Smooth muscle cell (in vitro differentiated cells): ENCODE measurements at regions not wholly inside any gene's neighbourhood (a gene's known extent, or its start where the extent isn't known, plus 50 kb on each side); places are given as distances from the start of the nearest gene placed in this dataset.

Experiments
- DNase-seq: peaks from one replicate; lab custom pipeline; 2025; ENCODE audit not compliant: unreplicated experiment; lab: John Stamatoyannopoulos, UW
- H2AFZ ChIP-seq: fragments of 200-600 bp; sonication (generic); 2 replicates; pipeline ENCODE4 v1.6.0; 2016; ENCODE audit warnings: antibody characterized with exemption, low read depth, mild to moderate bottlenecking
- H3F3A ChIP-seq: fragments of 200-600 bp; sonication (generic); 2 replicates; pipeline ENCODE4 v1.6.0; 2017; ENCODE audit warnings: antibody characterized with exemption, low read depth
- H3K27ac ChIP-seq: fragments of 200-600 bp; sonication (generic); 2 replicates; pipeline ENCODE4 v1.5.1; 2016; ENCODE audit warnings: low read depth, mild to moderate bottlenecking
- H3K27me3 ChIP-seq: fragments of 200-600 bp; sonication (generic); 2 replicates; pipeline ENCODE4 v1.6.1; 2016; ENCODE audit warnings: low read depth, mild to moderate bottlenecking
- H3K36me3 ChIP-seq: fragments of 200-600 bp; sonication (generic); 2 replicates; pipeline ENCODE4 v1.5.1; 2016; ENCODE audit warnings: low read depth
- H3K4me1 ChIP-seq: fragments of 200-600 bp; sonication (generic); 2 replicates; pipeline ENCODE4 v1.5.1; 2016; ENCODE audit warnings: low read depth
- H3K4me2 ChIP-seq: fragments of 200-600 bp; sonication (generic); 2 replicates; pipeline ENCODE4 v1.6.0; 2016; ENCODE audit warnings: mild to moderate bottlenecking
- H3K4me3 ChIP-seq: fragments of 200-600 bp; sonication (generic); 2 replicates; pipeline ENCODE4 v1.5.1; 2016; ENCODE audit warnings: mild to moderate bottlenecking
- H3K79me2 ChIP-seq: fragments of 200-600 bp; sonication (generic); 2 replicates; pipeline ENCODE4 v1.6.0; 2016; ENCODE audit warnings: low read depth, mild to moderate bottlenecking
- H3K9ac ChIP-seq: fragments of 200-600 bp; sonication (generic); 2 replicates; pipeline ENCODE4 v1.6.0; 2016; ENCODE audit warnings: low read depth
- H3K9me3 ChIP-seq: fragments of 200-600 bp; sonication (generic); replicated peaks from 2 replicates; pipeline ENCODE4 v1.5.1; 2016; ENCODE audit warnings: low read depth
- H4K20me1 ChIP-seq: fragments of 200-600 bp; sonication (generic); 2 replicates; pipeline ENCODE4 v1.6.0; 2016; ENCODE audit warnings: low read depth
- WGBS: methylation state at CpG from one replicate; pipeline ENCODE4 v1.1.7; 2016; ENCODE audit warnings: low lambda C conversion rate; 5-methylcytosine and 5-hydroxymethylcytosine counted together
- TF ChIP-seq, protein P1 (sequence below): fragments of 200-600 bp; sonication (generic); IDR thresholded peaks from 2 replicates; pipeline ENCODE4 v1.5.1; 2017; ENCODE audit warnings: borderline replicate concordance, mild to moderate bottlenecking, antibody characterized with exemption; ENCODE audit not compliant: insufficient read depth, poor library complexity, severe bottlenecking

DNA sequence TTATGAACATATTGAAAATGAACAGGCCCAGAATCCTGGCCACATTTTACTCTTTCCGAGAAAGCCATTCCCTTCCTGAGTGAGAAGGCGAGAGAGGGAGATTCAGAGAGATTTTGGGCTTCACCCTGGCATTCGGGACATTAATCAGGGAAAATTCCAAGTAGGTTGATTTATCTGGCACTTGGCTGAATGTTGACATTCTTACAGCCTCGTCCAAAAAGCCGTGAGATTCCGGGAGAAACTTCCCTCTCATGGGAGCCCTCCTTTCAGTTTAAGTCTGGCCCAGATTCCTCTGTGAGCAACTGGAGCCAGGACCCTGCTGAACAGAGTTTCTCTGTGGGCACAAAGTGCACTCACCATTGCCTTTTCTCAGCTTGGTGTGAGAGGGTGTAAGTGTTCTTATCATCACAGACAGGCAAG lies 129.2 kb upstream of the PEG3 start:
- no peak overlapping the region for H3K4me3 ChIP-seq
- H3K79me2 ChIP-seq: no peaks in the 10 kb centered on the region
- no peak overlapping the region for H3K27ac ChIP-seq
- no peaks in the 10 kb centered on the region for H3F3A ChIP-seq
- H3K27me3 ChIP-seq: no peaks in the 10 kb centered on the region
- H3K9ac ChIP-seq: no peak overlapping the region
- peaks cover 4% of the 10 kb centered on the region for H3K9me3 ChIP-seq
- no peaks in the 10 kb centered on the region for H3K4me1 ChIP-seq
- WGBS: 69% methylated on average over 6 of the region's 6 CpGs
- no peak overlapping the region for H3K4me2 ChIP-seq
- DNase-seq: no peak
- no peaks in the 10 kb centered on the region for H4K20me1 ChIP-seq
- H2AFZ ChIP-seq: no peak overlapping the region
- H3K36me3 ChIP-seq: no peaks in the 10 kb centered on the region
- TF ChIP-seq, protein P1, sequence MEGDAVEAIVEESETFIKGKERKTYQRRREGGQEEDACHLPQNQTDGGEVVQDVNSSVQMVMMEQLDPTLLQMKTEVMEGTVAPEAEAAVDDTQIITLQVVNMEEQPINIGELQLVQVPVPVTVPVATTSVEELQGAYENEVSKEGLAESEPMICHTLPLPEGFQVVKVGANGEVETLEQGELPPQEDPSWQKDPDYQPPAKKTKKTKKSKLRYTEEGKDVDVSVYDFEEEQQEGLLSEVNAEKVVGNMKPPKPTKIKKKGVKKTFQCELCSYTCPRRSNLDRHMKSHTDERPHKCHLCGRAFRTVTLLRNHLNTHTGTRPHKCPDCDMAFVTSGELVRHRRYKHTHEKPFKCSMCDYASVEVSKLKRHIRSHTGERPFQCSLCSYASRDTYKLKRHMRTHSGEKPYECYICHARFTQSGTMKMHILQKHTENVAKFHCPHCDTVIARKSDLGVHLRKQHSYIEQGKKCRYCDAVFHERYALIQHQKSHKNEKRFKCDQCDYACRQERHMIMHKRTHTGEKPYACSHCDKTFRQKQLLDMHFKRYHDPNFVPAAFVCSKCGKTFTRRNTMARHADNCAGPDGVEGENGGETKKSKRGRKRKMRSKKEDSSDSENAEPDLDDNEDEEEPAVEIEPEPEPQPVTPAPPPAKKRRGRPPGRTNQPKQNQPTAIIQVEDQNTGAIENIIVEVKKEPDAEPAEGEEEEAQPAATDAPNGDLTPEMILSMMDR: no peak

DNA sequence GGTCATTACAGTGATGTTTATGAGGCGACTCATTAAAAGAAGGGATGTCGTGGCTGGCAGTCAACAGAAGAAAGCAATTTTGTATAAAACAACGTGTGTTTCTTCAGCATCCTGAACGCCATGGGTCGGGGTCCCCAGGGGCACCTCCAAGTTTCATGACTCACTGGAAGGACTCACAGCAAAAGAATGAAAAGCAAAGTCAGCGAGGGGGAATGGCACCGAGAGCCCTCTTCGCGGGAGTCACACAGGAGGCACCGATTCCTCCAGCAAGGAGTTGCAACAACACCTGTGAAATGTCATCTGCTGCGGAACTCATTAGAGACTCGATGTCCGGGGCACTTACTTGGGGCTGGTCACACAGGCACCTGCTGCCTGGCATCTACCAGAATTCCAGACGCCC lies 130.7 kb upstream of the PEG3 start:
- Histone ChIP-seq H3K9me3 (peaks cover 6% of the 10 kb centered on the region), H3K27me3 (no peaks in the 10 kb centered on the region)
- 83% methylated on average over 14 of the region's 14 CpGs for WGBS

DNA sequence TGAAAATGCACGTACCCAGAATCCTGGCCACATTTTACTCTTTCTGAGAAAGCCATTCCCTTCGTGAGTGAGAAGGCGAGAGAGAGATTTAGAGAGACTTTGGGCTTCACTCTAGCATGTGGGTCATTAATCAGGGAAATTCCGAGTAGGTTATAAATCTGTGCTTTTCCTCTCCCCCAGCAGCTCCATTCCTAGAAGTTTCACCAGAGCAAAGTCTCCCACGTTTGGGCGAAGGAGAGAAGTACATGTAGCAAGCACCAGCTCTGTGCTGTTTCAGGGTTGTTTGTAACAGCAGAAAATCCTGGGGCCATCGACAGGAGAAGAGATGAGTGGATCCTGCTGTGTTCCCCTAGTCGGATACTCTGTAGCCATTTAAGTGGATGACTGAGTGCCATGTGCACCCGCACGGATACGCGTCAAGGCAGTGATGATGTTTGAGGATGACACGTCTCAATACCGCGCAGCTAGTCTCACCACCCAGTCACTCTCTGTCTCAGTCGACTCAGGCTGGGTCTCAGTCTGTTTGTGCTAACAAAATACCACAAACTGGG lies 131.8 kb upstream of the PEG3 start:
- no peak overlapping the region for H3K4me2 ChIP-seq
- no peak for DNase-seq
- no peaks in the 10 kb centered on the region for H3K27me3 ChIP-seq
- no peak overlapping the region for H3K4me3 ChIP-seq
- H3K36me3 ChIP-seq: no peaks in the 10 kb centered on the region
- no peaks in the 10 kb centered on the region for H3K79me2 ChIP-seq
- H3K9ac ChIP-seq: no peak overlapping the region
- H3K27ac ChIP-seq: no peak overlapping the region
- no peaks in the 10 kb centered on the region for H4K20me1 ChIP-seq
- H3F3A ChIP-seq: no peaks in the 10 kb centered on the region
- no peak overlapping the region for H2AFZ ChIP-seq
- peaks cover 7% of the 10 kb centered on the region for H3K9me3 ChIP-seq
- TF ChIP-seq, protein P1: no peak
- H3K4me1 ChIP-seq: no peaks in the 10 kb centered on the region
- WGBS: 76% methylated on average over 16 of the region's 16 CpGs

More for the DNA sequence above, 130.7 kb upstream of the PEG3 start:
- no peaks in the 10 kb centered on the region for H3K4me1 ChIP-seq
- no peak overlapping the region for H3K9ac ChIP-seq
- no peaks in the 10 kb centered on the region for H3K36me3 ChIP-seq
- H2AFZ ChIP-seq: no peak overlapping the region
- TF ChIP-seq, protein P1: no peak
- H3K79me2 ChIP-seq: no peaks in the 10 kb centered on the region
- H3K27ac ChIP-seq: no peak overlapping the region
- no peak for DNase-seq
- H3F3A ChIP-seq: no peaks in the 10 kb centered on the region
- no peaks in the 10 kb centered on the region for H4K20me1 ChIP-seq
- no peak overlapping the region for H3K4me3 ChIP-seq
- H3K4me2 ChIP-seq: no peak overlapping the region
